HL-60 (cell line): ENCODE measurements at regions not wholly inside any gene's neighbourhood (a gene's known extent, or its start where the extent isn't known, plus 50 kb on each side); places are given as distances from the start of the nearest gene placed in this dataset.

ENCODE experiments used
- DNase-seq, 2 experiments: peaks; one replicate each; pipeline ENCODE4 v3.0.0-alpha.2; 2010 to 2020; ENCODE audit warnings: low read depth in 1 of 2, low spot score in 1 of 2
- H3K27ac ChIP-seq: fragments of 250-450 bp; sonication (Bioruptor Pico); replicated peaks from 2 replicates; pipeline ENCODE4 v1.5.1; 2020; ENCODE audit warnings: mild to moderate bottlenecking, moderate library complexity
- H3K27me3 ChIP-seq: fragments of 250-450 bp; sonication (Bioruptor Pico); 2 replicates; pipeline ENCODE4 v1.5.1; 2021; ENCODE audit warnings: mild to moderate bottlenecking, moderate library complexity; ENCODE audit not compliant: insufficient read depth, poor library complexity, severe bottlenecking
- H3K4me3 ChIP-seq: replicated peaks from 2 replicates; pipeline ENCODE4 v1.5.1; 2011; ENCODE audit warnings: mild to moderate bottlenecking, control low read depth, low read length; ENCODE audit not compliant: insufficient read depth
- GABPA ChIP-seq: IDR thresholded peaks from 2 replicates; pipeline ENCODE4 v1.6.1; 2012; ENCODE audit warnings: low read depth
- POLR2AphosphoS5 ChIP-seq: IDR thresholded peaks from 2 replicates; pipeline ENCODE4 v1.6.1; 2012; ENCODE audit warnings: low read depth
- SPI1 ChIP-seq: IDR thresholded peaks from 2 replicates; pipeline ENCODE4 v1.6.1; 2012; ENCODE audit warnings: low read depth, mild to moderate bottlenecking, borderline replicate concordance
- TF ChIP-seq, protein P1 (sequence below): IDR thresholded peaks from one replicate; pipeline ENCODE4 v1.5.1; 2011; ENCODE audit warnings: low read length, control low read depth, inconsistent platforms; ENCODE audit not compliant: insufficient read depth
- TF ChIP-seq, protein P2 (sequence below): IDR thresholded peaks from 2 replicates; pipeline ENCODE4 v1.6.1; 2012; ENCODE audit warnings: low read depth; ENCODE audit not compliant: insufficient replicate concordance

DNA sequence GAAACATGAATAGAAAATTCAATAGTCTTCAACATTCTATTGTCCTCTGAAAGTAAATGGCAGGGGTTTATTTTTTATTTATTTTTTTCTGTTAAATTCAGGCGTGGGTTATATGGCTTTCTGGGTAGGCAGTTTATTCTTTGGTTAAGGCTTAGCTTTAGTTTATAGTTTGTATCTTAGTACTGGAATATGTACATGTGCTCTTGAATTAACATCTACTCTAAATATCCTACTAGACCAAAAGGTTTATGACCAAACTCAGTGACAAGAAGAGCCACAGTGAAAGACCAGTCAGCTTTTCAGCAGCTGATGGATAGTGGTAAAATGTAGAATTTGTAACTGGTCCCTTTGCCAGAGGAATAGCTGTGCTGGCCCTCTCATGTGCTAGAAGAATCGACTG, 62.0 kb upstream of the DAB2 start:
- H3K27ac ChIP-seq: no peak overlapping the region

DNA sequence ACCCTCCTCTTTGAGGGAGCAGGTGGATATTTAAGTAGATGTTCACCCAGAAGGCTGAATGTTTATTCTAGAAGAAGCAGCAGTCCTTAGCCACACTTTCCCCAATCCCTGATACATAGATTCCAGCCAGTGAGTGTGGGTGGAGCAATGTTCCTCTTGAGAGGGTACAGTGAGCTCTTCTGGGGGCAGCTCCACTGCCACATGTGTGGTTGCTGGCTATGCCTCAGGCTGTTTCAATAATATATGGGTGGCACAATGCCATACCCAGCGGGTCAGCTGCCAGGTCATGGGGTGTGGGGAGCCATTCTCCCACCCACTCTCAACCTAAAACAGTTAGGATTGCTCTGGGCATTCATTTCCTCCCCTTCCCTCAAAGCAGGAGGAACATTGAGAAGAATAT, 61.6 kb upstream of the DAB2 start:
- TF ChIP-seq POLR2AphosphoS5 (no peak), GABPA (no peak), SPI1 (no peak)
- TF ChIP-seq, protein P1, sequence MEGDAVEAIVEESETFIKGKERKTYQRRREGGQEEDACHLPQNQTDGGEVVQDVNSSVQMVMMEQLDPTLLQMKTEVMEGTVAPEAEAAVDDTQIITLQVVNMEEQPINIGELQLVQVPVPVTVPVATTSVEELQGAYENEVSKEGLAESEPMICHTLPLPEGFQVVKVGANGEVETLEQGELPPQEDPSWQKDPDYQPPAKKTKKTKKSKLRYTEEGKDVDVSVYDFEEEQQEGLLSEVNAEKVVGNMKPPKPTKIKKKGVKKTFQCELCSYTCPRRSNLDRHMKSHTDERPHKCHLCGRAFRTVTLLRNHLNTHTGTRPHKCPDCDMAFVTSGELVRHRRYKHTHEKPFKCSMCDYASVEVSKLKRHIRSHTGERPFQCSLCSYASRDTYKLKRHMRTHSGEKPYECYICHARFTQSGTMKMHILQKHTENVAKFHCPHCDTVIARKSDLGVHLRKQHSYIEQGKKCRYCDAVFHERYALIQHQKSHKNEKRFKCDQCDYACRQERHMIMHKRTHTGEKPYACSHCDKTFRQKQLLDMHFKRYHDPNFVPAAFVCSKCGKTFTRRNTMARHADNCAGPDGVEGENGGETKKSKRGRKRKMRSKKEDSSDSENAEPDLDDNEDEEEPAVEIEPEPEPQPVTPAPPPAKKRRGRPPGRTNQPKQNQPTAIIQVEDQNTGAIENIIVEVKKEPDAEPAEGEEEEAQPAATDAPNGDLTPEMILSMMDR: no peak
- TF ChIP-seq, protein P2, sequence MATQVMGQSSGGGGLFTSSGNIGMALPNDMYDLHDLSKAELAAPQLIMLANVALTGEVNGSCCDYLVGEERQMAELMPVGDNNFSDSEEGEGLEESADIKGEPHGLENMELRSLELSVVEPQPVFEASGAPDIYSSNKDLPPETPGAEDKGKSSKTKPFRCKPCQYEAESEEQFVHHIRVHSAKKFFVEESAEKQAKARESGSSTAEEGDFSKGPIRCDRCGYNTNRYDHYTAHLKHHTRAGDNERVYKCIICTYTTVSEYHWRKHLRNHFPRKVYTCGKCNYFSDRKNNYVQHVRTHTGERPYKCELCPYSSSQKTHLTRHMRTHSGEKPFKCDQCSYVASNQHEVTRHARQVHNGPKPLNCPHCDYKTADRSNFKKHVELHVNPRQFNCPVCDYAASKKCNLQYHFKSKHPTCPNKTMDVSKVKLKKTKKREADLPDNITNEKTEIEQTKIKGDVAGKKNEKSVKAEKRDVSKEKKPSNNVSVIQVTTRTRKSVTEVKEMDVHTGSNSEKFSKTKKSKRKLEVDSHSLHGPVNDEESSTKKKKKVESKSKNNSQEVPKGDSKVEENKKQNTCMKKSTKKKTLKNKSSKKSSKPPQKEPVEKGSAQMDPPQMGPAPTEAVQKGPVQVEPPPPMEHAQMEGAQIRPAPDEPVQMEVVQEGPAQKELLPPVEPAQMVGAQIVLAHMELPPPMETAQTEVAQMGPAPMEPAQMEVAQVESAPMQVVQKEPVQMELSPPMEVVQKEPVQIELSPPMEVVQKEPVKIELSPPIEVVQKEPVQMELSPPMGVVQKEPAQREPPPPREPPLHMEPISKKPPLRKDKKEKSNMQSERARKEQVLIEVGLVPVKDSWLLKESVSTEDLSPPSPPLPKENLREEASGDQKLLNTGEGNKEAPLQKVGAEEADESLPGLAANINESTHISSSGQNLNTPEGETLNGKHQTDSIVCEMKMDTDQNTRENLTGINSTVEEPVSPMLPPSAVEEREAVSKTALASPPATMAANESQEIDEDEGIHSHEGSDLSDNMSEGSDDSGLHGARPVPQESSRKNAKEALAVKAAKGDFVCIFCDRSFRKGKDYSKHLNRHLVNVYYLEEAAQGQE: no peak

More for the DNA sequence above, 62.0 kb upstream of the DAB2 start:
- TF ChIP-seq POLR2AphosphoS5: no peak
- no peak for TF ChIP-seq GABPA
- TF ChIP-seq, protein P1: no peak
- TF ChIP-seq, protein P2: no peak
- no peak for TF ChIP-seq SPI1
- no peak for DNase-seq
- H3K4me3 ChIP-seq: no peak overlapping the region
- no peaks in the 10 kb centered on the region for H3K27me3 ChIP-seq

DNA sequence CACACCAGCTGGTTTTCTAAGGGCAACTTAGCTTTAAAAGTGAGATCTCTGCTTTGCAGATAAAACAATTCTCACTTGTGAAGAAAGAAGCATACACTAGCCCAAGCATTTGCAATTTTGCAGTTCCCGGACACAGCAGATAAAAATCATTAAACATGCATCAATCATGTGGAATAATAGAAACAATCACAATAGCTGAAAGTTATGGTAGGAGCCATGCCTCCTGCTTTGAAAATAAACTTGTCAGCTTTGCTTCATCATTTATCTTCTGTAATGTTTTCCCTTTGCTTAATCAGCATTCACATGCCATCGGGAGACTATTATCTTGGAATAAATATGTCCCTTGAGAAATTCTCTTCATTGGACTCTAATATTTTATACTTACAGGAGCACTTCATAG, 60.3 kb upstream of the DAB2 start:
- H3K27ac ChIP-seq: no peak overlapping the region
- H3K4me3 ChIP-seq: no peak overlapping the region
- DNase-seq: no peak
- no peaks in the 10 kb centered on the region for H3K27me3 ChIP-seq
- TF ChIP-seq GABPA (no peak), SPI1 (no peak), POLR2AphosphoS5 (no peak)
- TF ChIP-seq, protein P1: no peak
- TF ChIP-seq, protein P2: no peak

More for the DNA sequence above, 61.6 kb upstream of the DAB2 start:
- DNase-seq: no peak
- Histone ChIP-seq H3K27me3 (no peaks in the 10 kb centered on the region), H3K27ac (no peak overlapping the region), H3K4me3 (no peak overlapping the region)
